Stimulated activated CD4-positive, alpha-beta T cell treated with anti-CD3 and anti-CD28 coated beads, TNF-alpha, amount 100 ng/mL, for 48 hours (primary cell): ENCODE measurements at regions not wholly inside any gene's neighbourhood (a gene's known extent, or its start where the extent isn't known, plus 50 kb on each side); places are given as distances from the start of the nearest gene placed in this dataset.
"Not testable (repeated sequence)": the region's sequence is repeated elsewhere in the genome, so short reads cannot be mapped to it uniquely, and the experiment has no call there.

Source experiments
- DNase-seq, 3 donors: peaks; one replicate each; pipeline ENCODE4 v3.0.0-alpha.2; 2020; ENCODE audit warnings: low read depth in 3 of 3

DNA sequence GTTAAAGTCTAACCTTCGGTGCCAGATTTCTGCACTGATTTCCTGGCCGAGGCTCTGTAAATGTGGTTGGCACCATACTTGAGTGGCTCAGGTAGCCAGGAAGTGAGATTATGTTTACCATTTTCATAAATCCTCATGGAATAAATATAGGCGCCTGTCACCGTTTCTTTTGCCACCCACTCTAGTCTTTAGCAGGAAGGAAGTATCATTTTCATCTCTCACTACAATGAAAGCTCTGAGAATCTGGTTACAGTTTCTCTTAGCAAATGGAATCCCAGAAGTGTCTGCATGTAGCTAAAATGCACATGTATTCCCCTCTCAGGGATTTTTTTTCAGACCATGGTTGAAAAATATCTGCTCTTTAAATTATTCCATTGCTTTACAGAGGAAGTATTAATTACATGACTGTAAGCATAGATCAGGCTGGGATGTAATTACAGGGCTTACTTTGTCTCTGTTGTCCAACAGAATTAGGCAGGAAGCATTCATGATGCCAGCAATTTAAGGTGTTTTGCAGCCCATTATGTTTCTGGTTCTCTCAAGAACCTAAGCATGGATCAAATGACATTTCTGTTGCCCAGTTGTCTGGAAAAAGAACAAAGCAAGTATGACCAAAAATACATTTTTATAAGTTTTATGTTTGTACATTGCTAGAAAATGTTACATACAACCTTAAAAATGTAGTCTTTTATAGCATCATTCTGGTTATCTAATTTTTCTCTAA, 221.7 kb upstream of the SPRY2 start:
- no peak for DNase-seq

DNA sequence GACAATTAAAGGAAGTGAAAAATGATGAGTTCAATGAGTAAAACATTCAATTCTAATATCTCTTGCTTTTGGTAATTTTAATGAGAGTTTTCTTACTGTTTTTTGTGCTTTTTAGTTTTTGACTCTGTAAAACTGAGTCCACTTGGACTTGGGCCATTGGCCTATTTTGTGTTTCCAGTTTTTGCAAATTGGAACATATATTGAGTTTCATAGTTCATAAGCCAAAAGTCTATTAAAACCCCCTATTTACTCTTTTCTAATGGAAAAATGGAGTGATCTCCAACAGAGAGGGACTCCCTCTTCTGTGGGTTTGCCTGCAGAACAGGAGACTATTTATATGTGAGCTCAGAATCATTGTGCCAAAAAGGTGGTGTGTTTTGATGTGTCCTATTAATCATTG, 219.7 kb upstream of the SPRY2 start:
- no peak for DNase-seq

DNA sequence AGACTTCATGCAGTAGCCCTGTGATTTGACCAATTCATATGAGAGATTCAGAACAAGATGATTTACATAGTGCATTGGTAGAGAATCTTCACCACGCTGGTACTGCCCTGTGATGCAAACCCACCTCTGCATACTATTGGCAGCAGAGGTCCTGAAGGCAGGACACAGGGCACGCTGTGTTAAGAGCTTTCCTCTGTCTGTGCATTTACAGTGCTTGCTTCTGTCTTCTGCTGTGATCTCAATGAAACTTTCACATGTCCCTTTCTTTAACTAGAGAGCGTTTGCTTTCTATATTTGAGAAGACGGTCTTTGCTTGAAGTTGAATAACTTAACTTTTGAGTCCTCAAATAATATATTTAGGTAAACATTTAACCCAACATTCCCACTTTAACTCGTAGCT, 219.0 kb upstream of the SPRY2 start:
- DNase-seq = no peak

GRCh38 chr13:80558074-80558473, 217.1 kb upstream of the SPRY2 start:
- DNase-seq = no peak

GRCh38 chr13:80555796-80556678, 215.1 kb upstream of the SPRY2 start:
- no peak for DNase-seq

DNA sequence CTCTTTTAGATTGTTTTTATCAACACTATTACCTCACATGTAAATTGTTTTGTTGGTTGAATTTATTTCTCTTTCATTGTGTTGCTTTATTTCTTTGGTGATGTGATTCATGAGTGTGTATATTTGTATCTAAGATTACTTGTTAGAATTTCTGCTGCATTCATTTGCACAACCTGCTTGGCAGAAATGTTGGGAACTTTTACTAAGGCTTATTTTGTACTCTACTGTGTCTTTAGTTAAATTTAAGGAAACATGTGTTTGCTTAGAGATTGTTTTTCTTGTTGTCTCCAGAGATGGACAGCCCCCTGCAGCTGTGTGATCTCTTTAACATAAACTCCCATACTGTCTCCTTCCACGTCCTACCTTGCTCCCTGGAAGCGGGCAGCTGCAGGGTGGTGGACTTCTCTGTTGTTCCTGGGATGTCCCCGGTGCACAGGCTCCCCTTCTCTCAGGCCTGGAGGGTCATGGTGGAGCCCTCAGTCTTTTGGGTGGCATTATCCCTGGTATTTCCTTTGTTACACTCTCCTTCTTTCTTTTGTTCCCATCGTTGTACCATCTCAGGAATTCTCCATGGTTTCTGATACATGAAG, 212.0 kb upstream of the SPRY2 start:
- no peak for DNase-seq

- no peak for DNase-seq
Observed at GRCh38 chr13:80551650-80552497, 210.9 kb upstream of the SPRY2 start.

DNA sequence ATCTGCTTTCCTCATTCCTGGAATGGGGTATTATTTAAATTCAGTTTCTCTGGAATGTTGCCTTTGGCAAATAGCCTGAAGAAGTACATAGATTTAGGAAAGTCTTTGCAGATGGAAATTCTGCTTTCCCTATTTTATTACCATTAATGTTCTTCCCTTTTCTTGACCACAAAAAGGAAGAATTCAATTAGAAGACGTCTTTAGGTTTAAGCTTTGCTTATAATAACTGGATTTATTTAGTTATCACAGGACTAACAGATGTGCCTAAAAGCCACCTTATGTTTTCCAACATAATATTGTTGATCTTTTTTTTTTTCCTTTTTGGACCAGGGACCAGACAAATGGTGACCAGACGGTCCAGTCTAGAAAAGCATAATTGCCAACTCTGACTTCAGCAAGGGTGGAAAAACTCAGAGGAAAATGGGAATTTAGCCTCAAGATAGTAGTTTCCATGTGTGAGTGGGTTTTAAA, 210.1 kb upstream of the SPRY2 start:
- no peak for DNase-seq

DNA sequence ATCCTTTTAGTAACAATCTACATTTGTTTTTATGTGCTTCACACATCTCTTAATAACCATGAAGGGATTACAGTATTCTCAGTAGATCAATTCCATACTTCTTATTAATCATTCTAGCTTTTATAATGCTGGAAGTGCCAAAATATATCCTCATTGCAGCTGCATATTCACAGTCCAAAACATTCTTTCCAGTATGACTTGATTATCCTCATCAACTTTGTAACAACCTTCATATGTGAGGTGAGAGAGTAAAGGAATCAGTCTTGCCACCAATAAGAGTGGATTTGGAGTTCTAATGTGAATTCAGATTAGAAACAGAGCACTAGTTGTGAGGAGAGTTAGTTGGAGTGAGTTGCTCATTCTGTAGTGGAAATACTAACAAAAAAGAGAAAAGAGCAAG, 208.0 kb upstream of the SPRY2 start:
- no peak for DNase-seq

DNA sequence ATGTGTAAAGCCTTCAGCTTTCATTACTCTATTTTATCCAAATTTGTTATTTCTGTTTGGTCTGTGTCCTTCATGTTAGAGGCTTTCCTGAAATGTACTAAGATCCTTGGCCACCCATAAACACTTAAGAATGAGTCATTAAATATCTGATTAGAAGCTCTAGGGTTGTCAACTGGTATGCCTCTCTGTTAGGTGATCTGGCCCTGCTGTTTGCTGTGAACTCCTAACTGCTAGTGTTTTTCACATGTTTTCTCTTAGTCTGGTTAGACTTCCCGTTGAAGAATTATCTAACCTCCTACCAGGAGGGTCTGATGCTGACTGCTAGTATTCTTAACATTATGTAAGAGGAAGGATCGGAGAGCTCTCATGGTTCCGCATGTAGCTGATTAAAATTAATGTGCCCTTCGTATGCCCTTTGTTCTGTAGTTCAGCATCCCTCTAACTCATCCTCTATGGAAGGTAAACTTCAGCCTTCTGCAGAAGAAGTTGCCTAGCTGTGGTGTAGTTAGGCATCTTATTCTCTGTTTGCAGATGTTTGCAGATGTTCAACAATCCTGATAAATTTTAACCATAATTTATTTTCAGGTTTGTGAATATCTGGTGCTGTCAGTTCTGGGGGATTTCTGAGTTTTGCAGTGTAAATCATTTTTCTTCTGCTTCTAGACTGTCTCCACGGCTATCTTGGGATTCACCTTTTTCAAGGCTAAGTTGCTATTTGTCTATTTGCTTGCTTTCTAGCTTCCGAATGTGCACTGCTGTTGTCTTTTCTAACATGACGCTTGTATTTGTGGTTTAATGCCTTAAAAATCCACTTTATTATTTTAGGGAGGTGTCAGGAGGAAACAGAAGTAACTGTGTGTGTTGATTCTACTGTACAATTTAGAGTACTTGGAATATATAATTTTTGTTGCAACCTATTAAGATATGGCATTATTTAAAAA, 207.2 kb upstream of the SPRY2 start:
- no peak for DNase-seq

DNA sequence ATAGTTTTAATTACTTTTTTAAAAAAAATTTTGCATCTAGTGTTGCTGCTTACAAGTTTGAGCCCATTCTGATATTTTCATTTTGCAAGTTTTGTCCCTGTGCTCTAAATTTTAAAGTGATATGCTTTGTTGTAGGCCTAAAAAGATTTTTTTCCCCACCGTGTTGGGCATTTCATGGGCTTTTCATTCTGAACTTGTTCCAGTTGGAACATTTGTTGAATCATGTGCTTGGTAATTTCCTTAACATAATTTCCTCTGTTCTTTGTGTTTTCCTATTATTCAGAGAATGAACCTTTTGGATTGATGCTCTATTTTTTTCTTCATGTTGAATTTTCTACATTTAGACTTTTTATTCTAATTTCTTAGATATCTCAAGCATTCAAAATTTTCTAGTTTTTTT, 206.4 kb upstream of the SPRY2 start:
- DNase-seq = no peak

- no peak for DNase-seq
Observed at GRCh38 chr13:80533175-80533574, 192.2 kb upstream of the SPRY2 start.

DNA sequence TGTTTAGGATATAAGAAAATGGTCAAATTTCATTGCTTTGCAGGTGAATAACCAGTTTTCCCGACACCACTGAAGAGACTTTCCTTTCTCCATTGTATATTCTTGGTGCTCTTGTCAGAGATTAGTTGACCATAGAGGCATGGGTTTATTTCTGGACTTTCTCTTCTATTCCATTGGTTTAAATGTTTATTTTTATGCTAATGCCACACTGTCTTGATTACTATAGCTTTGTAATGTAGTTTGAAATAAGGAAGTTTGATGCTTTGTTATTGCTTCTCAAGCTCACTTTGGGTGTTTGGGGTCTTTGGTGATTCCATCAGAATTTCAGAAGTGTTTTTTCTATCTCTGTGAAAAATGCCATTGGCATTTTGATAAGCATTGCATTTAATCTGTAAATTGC, 190.0 kb upstream of the SPRY2 start:
- DNase-seq = no peak

DNA sequence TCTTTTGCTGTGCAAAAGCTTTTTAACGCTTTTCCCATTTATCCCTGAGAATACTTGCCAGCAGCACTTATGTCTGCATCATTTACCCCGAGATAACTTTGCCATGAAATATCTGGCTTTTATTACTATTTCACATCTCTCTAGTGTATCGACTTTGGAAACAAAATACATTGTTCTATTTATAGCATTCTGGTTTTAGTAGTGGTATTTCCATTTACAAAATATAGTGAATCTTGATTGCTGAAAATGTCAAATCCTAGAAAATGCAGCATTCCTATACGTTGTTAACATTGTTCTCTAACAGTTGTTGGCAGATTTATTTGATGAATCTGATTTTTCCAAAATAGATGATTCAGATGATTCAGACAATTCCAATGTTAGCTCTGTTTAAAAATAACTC, 189.3 kb upstream of the SPRY2 start:
- no peak for DNase-seq

DNA sequence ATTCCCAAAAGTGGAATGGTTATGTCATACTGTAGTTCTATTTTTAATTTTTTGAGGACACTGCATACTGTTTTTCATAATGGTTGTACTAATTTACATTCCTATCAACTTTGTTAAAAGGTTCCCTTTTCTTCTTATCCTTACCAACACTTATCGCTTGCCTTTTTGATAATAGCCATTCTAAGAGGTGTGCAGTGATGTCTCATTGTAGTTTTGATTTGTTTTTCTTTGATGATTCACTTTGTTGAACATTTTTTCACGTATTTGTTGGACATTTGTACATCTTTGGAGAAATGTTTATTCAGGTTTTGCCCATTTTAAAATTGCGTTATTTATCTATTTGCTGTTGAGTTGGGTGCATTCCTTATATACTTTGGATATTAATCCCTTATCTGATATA, 188.8 kb upstream of the SPRY2 start:
- no peak for DNase-seq

GRCh38 chr13:80528733-80529132, 187.8 kb upstream of the SPRY2 start:
- no peak for DNase-seq

- no peak for DNase-seq
Observed at GRCh38 chr13:80527400-80527799, 186.5 kb upstream of the SPRY2 start.

DNA sequence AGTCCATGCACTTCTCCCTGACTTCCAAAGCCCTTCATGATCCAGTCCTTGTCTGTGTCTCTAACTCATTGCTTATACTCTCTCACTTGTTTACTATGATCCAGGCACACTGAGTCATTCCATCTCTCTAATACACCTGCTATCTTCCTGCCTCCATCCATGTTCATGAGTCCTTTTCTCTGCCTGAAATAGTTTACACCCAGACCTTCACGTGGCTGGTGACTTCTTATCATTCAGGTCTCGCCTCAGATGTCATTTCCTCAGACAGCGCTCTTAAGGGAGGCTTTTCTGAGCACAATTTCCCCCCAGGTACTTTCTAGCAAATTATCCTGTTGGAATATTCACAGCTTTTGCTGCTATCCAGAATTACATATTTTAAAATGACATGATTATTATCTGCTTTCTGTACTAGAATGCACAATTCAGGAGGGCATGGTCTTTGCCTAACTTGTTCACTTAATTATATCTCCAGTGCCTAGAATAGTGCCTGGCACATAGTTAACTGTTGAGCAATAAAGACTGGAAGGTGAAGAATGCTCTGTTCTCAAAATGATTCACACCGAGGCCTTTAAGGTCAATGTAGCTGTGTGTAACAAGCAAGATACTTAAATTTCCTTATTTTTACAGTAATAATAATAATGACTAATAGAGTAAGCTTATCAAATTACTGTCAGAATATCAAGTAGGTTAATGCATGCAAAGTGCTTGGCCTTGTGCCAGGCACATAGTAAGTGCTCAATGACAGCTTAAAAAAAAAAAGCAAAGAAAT, 183.7 kb upstream of the SPRY2 start:
- DNase-seq = no peak

DNA sequence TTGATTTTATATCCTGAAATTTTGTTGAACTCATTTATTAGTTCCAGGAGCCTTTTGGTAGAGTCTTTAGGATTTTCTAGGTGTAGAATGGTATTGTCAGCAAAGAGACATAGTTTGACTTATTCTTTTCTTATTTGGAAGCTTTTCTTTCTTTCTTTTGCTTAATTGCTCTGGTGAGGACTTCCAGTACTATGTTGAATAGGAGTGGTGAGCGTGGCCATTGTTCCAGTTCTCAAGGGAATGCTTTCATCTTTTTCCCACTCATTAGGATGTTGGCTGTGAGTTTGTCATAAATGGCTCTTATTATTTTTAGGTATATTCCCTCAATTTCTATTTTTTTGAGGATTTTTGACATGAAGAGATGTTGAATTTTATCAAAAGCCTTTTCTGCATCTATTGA, 182.2 kb upstream of the SPRY2 start:
- no peak for DNase-seq

DNA sequence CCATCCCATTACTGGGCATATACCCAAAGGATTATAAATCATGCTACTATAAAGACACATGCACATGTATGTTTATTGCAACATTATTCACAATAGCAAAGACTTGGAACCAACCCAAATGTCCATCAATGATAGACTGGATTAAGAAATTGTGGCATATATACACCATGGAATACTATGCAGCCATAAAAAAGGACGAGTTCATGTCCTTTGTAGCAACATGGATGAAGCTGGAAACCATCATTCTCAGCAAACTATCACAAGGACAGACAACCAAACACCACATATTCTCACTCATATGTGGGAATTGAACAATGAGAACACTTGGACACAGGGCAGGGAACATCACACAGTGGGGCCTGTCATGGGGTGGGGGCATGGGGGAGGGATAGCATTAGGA, 181.5 kb upstream of the SPRY2 start:
- not testable (repeated sequence) for DNase-seq
